GM23248 (cell line): ENCODE measurements at regions not wholly inside any gene's neighbourhood (a gene's known extent, or its start where the extent isn't known, plus 50 kb on each side); places are given as distances from the start of the nearest gene placed in this dataset.
"Not testable (repeated sequence)": the region's sequence is repeated elsewhere in the genome, so short reads cannot be mapped to it uniquely, and the experiment has no call there.

Source experiments
- EZH2 ChIP-seq: fragments of 200-600 bp; sonication (generic); IDR thresholded peaks from 2 replicates; pipeline ENCODE4 v1.6.1; 2018; ENCODE audit warnings: antibody characterized with exemption, mild to moderate bottlenecking; ENCODE audit not compliant: insufficient read depth, poor library complexity, severe bottlenecking
- EZH2phosphoT487 ChIP-seq: fragments of 200-600 bp; sonication (generic); IDR thresholded peaks from 2 replicates; pipeline ENCODE4 v1.6.1; 2018; ENCODE audit warnings: antibody characterized with exemption, moderate library complexity, mild to moderate bottlenecking, low read depth; ENCODE audit not compliant: insufficient read depth

- not testable (repeated sequence) for TF ChIP-seq EZH2, EZH2phosphoT487
These were observed 584.3 kb upstream of the COBL start for GRCh38 chr7:51900755-51901488.
